Adipocyte (in vitro differentiated cells): ENCODE measurements at regions not wholly inside any gene's neighbourhood (a gene's known extent, or its start where the extent isn't known, plus 50 kb on each side); places are given as distances from the start of the nearest gene placed in this dataset.
"Not testable (repeated sequence)": the region's sequence is repeated elsewhere in the genome, so short reads cannot be mapped to it uniquely, and the experiment has no call there.

ENCODE experiments used
- DNase-seq: peaks from one replicate; pipeline ENCODE4 v3.0.0-alpha.2; 2015; ENCODE audit warnings: low read depth
- H3K27me3 ChIP-seq: replicated peaks from 2 replicates; pipeline ENCODE4 v1.7.0; 2013; ENCODE audit warnings: mild to moderate bottlenecking, low read length, moderate library complexity; ENCODE audit not compliant: control insufficient read depth, insufficient read depth
- H3K36me3 ChIP-seq: 2 replicates; pipeline ENCODE4 v1.7.0; 2013; ENCODE audit warnings: low read length, mild to moderate bottlenecking, moderate library complexity; ENCODE audit not compliant: control insufficient read depth, insufficient read depth, severe bottlenecking
- H3K4me1 ChIP-seq: 2 replicates; pipeline ENCODE4 v1.7.0; 2013; ENCODE audit warnings: mild to moderate bottlenecking, low read length, moderate library complexity; ENCODE audit not compliant: control insufficient read depth, insufficient read depth
- H3K4me3 ChIP-seq: 2 replicates; pipeline ENCODE4 v1.7.0; 2013; ENCODE audit warnings: mild to moderate bottlenecking, low read length, moderate library complexity
- H3K9ac ChIP-seq: 2 replicates; pipeline ENCODE4 v1.7.0; 2013; ENCODE audit warnings: mild to moderate bottlenecking, low read length, moderate library complexity
- H3K9me3 ChIP-seq: 2 replicates; pipeline ENCODE4 v1.7.0; 2013; ENCODE audit warnings: mild to moderate bottlenecking, low read length, moderate library complexity; ENCODE audit not compliant: control insufficient read depth

DNA sequence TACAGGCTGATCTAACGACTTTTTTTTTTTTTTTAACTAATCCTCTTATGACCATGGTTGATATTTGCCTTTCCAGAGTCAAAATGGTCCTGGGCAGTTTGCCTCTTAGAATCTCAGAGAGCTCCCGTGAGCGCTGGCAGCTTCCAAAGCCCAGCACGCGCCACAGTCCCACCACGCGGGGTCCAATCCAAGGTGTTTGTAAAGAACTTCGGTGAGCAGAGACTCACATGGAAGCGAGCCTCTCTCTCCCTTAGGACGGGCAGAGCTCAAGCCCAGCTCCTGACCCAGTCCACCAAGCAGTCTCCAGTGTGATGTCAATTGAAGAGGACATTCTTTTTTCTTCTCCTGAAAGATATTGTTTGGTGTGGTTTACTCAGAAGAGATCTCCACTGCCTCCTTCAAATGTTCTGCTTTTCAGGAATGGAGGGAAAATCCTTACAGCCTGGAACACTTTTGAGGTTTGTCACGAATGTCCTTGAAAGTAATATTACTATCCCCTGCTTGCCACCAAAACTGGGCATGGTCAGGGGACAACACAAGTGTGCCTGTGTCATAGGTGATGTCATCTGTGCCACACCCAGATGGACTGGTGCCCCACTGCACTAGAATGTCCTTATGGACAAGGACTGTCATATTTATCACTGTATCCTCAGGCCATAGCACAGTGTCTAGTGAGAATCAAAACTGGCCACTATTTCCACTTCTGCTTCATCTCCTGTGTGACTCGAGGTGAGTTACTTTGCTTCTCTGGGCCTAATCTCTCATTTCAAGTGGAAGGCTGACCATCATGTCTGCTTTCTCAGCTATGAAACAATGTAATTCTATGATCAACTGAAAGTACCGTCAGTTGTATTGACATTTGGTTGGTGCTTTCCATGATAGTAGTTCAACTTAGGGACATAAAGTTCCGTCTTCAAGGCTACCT, 97.4 kb upstream of the EDEM3 start:
- no peak overlapping the region for H3K9ac ChIP-seq
- H3K4me1 ChIP-seq, result peaks cover 10% of the 10 kb centered on the region
- no peaks in the 10 kb centered on the region for H3K36me3 ChIP-seq
- no peak overlapping the region for H3K4me3 ChIP-seq
- H3K9me3 ChIP-seq, result no peaks in the 10 kb centered on the region
- no peaks in the 10 kb centered on the region for H3K27me3 ChIP-seq
- no peak for DNase-seq

GRCh38 chr1:184843732-184844495, 89.3 kb upstream of the EDEM3 start:
- Histone ChIP-seq H3K9me3 (no peaks in the 10 kb centered on the region), H3K36me3 (no peaks in the 10 kb centered on the region)
- DNase-seq, result no peak

GRCh38 chr1:184840596-184840995, 85.9 kb upstream of the EDEM3 start:
- no peaks in the 10 kb centered on the region for H3K9me3 ChIP-seq
- H3K36me3 ChIP-seq, result no peaks in the 10 kb centered on the region
- H3K4me1 ChIP-seq, result peaks cover 34% of the 10 kb centered on the region
- no peak overlapping the region for H3K9ac ChIP-seq
- DNase-seq, result no peak
- no peak overlapping the region for H3K4me3 ChIP-seq
- no peaks in the 10 kb centered on the region for H3K27me3 ChIP-seq

More at GRCh38 chr1:184843732-184844495, 89.3 kb upstream of the EDEM3 start:
- Histone ChIP-seq H3K9ac (no peak overlapping the region), H3K4me1 (peaks cover 5% of the 10 kb centered on the region), H3K4me3 (no peak overlapping the region), H3K27me3 (no peaks in the 10 kb centered on the region)

DNA sequence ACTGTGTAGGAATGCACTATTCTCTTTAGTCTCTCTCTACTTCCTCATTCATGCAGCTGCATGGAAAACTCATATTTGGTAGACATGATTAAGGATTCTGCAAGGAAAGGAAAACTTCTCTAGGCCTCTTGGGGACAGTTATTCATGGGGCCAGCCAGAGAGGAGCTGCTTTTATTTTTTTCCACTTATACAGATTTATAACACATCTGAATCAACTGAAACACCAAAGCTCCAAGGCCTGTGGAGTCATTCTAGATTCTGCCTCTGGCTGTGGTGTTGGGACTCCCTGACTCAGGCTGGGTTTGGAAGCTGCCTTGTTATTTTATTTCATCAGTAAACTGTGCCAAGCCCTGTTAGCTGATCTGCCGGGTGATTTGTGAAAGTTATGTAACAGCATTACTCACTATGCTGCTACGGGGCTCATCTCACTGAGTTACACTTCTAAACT, 83.9 kb upstream of the EDEM3 start:
- peak overlapping the region; percentile 73 for H3K4me3 ChIP-seq
- peaks cover 34% of the 10 kb centered on the region for H3K4me1 ChIP-seq
- no peaks in the 10 kb centered on the region for H3K27me3 ChIP-seq
- no peaks in the 10 kb centered on the region for H3K36me3 ChIP-seq
- H3K9ac ChIP-seq, result peak overlapping the region; percentile 56
- no peaks in the 10 kb centered on the region for H3K9me3 ChIP-seq
- DNase-seq, result peak; percentile 91

DNA sequence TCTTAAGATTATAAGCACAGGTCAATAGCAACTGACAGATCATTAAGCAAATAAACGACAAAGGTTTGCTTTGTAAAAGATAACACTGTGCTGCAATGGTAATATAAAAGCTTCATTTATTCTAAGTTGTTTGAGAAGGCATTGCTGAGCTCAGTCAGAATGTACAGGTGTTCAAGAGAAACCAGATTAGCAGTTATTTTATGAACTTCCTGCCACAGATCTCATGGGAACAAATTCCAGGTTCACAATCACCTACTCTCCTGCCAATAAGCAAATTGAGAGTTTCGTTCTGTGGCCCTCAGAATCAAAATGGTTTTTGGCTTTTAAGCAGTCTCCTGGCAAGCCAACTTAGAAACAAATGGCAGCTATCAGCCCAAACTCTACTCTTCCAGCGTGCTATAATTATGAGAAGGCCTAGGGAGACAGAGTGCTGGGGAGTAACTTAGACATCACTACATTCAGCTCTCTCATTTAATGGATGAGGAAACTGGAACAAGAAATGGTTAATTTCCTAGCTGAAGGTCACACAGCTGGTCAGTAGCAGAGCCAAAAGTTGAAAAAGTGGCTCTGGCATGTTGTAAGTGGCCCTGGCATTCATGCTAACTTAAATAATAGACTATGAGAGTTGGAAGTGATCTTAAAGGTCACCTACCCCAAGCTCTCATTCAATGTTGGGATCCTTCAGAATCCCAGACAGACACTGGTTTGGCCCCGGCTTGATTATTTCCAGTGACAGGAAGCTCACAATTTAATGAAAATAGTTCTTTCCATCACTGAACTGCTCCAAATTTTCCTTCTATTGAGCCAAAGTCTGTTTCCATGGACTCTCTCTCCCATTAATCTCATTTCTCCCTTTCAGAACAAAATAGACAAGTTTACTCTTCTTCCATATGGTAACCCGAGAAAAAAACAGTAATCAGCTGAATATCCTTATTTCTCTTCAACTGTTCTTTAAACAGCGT, 82.6 kb upstream of the EDEM3 start:
- DNase-seq, result no peak
- H3K4me1 ChIP-seq, result peaks cover 34% of the 10 kb centered on the region
- no peaks in the 10 kb centered on the region for H3K27me3 ChIP-seq
- peak overlapping the region; percentile 73 for H3K4me3 ChIP-seq
- H3K36me3 ChIP-seq, result no peaks in the 10 kb centered on the region
- H3K9ac ChIP-seq, result peak overlapping the region; percentile 56
- no peaks in the 10 kb centered on the region for H3K9me3 ChIP-seq

GRCh38 chr1:184836141-184836540, 81.5 kb upstream of the EDEM3 start:
- DNase-seq, result peak; percentile 48
- Histone ChIP-seq H3K27me3 (no peaks in the 10 kb centered on the region), H3K9ac (no peak overlapping the region), H3K4me3 (no peak overlapping the region), H3K4me1 (peaks cover 34% of the 10 kb centered on the region), H3K36me3 (peaks cover 4% of the 10 kb centered on the region), H3K9me3 (no peaks in the 10 kb centered on the region)

DNA sequence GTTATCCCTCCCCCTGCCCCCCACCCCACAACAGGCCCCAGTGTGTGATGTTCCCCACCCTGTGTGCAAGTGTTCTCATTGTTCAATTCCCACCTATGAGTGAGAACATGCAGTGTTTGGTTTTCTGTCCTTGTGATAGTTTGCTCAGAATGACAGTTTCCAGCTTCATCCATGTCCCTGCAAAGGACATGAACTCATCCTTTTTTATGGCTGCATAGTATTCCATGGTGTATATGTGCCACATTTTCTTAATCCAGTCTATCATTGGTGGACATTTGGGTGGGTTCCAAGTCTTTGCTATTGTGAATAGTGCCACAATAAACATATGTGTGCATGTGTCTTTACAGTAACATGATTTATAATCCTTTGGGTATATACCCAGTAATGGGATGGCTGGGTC, 79.3 kb upstream of the EDEM3 start:
- H3K4me1 ChIP-seq, result peaks cover 30% of the 10 kb centered on the region
- DNase-seq, H3K36me3 ChIP-seq, H3K9ac ChIP-seq, H3K4me3 ChIP-seq, H3K27me3 ChIP-seq, H3K9me3 ChIP-seq: not testable (repeated sequence)

GRCh38 chr1:184832517-184832916, 77.9 kb upstream of the EDEM3 start:
- no peaks in the 10 kb centered on the region for H3K9me3 ChIP-seq
- H3K36me3 ChIP-seq, result peaks cover 4% of the 10 kb centered on the region
- peaks cover 22% of the 10 kb centered on the region for H3K4me1 ChIP-seq
- no peak overlapping the region for H3K4me3 ChIP-seq
- DNase-seq, result no peak
- no peaks in the 10 kb centered on the region for H3K27me3 ChIP-seq
- no peak overlapping the region for H3K9ac ChIP-seq

DNA sequence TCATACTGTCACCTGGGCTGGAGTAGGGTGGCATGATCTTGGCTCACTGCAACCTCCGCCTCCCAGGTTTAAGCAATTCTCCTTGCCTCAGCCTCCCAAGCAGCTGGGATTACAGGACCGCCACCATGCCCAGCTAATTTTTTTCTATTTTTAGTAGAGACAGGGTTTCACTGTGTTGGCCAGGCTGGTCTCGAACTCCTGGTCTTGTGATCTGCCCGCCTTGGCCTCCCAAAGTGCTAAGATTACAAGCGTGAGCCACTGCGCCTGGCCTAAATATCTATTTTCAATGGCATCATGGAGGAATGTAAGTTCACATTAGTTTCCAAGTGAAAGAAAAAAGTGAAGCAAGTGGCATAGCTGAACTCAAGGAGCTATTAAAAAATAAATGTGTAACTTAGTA, 74.8 kb upstream of the EDEM3 start:
- not testable (repeated sequence) for H3K9me3 ChIP-seq, H3K27me3 ChIP-seq, H3K36me3 ChIP-seq, H3K4me3 ChIP-seq, H3K9ac ChIP-seq, DNase-seq
- peaks cover 24% of the 10 kb centered on the region for H3K4me1 ChIP-seq

- no peak overlapping the region for H3K4me3 ChIP-seq
- H3K36me3 ChIP-seq, result peaks cover 4% of the 10 kb centered on the region
- no peaks in the 10 kb centered on the region for H3K9me3 ChIP-seq
- DNase-seq, result no peak
- H3K9ac ChIP-seq, result no peak overlapping the region
- peaks cover 24% of the 10 kb centered on the region for H3K4me1 ChIP-seq
- no peaks in the 10 kb centered on the region for H3K27me3 ChIP-seq
Observed at GRCh38 chr1:184828369-184828717, 73.7 kb upstream of the EDEM3 start.
